GM21786 (cell line): ENCODE measurements at regions not wholly inside any gene's neighbourhood (a gene's known extent, or its start where the extent isn't known, plus 50 kb on each side); places are given as distances from the start of the nearest gene placed in this dataset.

Experiments used
- ATAC-seq: cut with Tn5 transposase; IDR thresholded peaks from one replicate; pipeline ENCODE4 v1.9.1; 2021; ENCODE audit not compliant: unreplicated experiment

DNA sequence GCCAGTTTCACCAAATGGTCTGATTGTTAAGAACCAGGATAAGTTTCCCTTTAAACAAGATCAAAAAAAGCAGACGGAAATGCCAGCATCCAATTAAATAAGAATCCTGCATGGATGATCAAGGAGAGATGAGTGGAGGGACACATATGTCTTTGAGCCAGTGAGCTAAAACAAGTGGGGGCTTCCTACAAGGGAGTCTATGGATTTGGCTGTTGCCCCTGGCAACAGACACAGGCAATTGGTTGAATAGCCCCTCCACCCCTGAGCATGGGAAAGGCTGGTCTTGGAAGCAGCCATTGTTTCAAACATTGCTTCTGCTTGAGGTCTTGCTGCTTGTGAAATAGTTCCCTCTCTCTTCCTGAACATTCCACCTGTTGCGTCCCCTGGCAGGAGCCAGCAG is 374.7 kb upstream of the ERCC4 start:
- ATAC-seq = no peak

DNA sequence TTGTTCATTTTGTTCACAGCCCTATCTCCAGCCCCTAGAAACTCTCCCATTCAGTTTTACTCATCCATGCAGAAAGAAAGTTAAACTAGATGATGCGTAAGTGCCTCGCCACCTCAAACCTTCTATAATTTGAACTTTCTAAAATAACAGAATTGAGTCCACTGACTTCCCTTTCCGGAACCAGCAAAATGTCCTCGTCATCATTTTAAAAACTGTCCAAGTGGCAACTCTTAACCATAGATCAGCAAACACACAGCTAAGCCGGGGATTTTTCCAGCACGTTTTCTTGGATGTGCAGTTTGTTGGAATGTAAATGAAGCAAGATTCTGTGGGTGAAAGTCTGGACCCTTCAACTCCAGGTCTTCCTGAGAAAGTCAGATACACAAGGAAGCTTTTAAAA is 369.7 kb upstream of the ERCC4 start:
- ATAC-seq = no peak

DNA sequence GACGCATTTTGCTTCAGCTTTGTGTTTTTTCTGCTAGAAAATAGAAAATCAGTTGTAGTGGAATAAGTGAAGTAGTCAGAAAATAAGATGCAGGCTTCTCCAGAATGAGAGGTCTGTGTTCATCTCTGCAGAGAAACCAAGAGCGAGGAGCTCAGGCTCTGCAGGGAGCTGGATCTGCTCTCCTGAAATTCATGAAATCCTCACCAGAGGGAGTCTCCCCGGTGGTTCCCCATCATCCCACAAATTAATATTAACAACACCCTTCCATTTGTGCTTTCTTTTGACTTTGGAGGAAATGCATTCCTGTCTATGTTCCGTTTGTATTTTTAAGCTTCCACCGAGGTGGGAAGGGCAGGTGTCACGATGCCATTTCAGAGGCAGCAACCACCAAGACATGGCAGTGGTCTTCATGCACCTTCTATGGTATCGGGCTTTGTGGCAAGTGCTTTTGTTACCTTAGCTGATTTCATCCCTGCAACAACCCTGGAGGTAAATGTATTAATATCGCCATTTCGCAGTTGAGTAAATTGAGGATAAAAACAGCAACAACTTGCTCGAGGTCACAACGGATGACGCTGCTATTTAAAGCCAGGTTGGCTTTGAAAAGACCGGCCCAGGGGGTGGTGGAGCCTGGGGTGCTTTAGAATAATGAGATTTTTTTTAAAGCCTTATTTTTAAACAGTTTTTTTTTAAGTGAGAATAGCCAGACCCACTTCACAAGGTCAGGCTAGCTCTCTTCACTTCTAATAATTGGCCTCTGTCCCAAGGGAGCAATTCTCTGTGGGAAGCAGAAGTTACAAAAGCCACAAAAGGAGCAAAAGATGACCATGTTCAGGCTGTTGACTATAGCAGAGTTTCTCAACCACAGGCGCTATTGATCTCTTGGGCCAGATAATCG is 367.6 kb upstream of the ERCC4 start:
- no peak for ATAC-seq

DNA sequence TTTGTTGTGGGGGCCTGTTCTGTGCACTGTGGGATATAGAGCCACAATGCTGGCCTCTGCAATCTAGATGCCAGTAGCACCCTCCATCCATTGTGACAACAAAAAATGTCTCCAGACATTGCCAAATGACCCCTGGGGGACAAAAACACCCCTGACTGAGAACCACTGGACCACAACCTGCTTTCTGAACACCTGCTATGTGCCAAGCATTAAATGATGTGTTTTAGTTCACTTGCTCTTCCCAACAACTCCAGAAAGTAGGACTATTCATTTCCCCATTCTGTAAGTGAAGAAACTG is 367.0 kb upstream of the ERCC4 start:
- no peak for ATAC-seq

DNA sequence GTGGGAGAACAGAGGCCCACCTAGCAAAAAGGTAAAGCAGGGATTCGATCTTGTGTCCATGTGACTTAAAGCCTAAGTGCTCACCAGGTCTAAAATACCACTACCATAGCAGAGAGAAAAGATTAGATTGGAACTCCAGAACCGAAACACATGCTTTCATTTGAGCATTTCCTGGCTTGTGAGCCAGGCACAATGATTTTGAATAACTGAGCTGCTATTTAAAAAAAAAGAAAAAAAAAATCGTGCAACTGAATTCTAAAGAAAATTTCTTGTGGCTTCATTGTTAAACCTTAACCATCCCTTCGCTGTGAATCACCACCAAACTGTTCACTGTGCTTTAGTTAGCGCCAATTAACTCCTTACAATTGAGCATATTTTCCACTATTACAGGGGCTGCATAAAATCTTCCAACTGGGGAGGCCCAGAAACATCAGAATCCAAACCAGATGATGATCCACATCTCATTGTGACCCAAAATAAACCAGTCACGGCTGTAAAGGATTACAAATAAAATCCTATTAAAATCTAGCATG is 366.4 kb upstream of the ERCC4 start:
- ATAC-seq = no peak

DNA sequence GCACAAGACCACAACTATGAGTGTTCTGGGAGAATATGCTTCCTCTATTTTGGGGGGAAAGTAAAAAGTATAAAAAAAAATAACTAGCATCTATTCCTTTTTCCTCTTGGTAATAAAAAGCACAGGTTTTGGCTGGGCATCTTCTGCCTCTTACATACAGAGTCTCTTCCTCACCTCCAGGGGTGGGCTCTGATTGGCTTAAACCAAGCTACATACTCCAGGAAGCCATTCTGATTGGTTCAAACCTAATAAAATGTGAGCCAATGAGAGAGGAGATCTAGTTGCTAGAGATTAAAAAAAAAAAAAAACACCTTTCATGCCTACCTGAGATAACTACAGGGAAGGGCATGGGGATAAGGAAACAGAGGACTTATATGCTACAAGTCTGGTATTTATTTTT is 365.9 kb upstream of the ERCC4 start:
- ATAC-seq = no peak

DNA sequence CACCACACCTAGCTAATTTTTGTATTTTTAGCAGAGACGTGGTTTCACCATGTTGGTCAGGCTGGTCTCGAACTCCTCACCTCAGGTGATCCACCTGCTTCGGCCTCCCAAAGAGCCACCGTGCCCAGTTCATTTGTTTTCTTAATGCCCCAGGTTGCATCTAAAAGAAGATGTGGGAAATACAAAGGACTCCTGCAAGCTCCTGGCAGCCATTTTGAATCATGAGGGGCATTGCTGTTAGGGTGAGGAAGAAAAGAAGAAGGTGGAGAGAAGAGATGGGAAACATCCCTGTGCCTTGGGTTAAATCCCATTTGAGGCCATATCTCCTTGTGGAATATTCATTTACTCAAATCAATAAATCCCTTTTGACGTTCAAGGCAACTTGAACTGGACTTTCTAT is 365.3 kb upstream of the ERCC4 start:
- no peak for ATAC-seq

DNA sequence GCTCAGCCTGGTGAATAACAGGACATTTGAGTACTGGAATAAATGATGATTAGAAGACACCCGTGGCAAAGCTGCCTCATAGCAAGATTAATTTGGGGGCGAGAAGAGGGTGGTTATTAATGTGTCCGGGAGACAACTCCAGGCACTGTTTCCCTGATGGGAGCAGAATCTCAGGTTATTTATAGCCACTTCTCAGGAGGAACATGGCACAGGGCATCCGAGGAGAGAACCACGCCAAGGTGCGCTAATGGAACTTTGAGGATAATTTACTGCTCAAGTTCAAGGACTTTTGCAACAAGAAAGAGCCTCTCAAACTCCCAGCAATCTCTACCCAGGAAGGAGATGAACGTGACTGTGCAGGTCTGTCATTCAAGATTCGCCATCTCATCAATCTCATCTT is 362.5 kb upstream of the ERCC4 start:
- no peak for ATAC-seq

DNA sequence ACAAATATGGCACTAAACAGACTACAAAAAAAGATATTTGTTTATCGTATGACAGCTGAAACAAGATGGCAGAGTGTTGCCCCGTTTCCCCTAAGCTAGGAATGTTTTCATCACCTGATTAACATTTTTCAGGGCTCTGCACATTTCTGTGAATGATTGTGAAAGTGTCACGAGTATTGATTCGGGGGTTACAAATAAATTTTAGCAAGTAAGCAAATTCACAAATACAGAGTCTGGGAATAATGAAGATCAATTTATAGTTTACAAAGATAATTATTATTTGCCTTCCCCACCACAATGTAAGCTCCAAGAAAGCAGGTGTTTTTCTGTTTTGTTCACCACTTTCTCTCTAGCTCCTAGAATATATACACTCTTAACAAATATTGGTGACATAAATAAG is 361.2 kb upstream of the ERCC4 start:
- no peak for ATAC-seq

DNA sequence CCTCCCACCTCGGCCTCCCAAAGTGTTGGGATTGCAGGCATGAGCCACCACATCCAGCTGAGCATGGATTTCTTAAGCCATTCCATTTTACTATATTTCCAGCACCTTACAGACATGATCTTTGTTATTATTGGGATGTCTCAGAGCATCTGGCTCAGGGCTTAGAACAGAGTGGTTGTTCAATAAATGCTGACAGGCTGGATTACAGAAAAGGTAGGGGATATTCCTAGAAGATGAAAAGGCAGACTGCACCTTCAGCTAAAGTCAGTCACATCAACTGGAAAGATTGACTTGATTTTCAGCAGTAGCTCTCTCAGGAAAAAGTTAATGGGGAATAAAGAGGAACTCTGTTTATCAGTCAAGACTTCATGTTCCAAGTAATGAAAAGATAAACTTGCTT is 360.3 kb upstream of the ERCC4 start:
- ATAC-seq = no peak

DNA sequence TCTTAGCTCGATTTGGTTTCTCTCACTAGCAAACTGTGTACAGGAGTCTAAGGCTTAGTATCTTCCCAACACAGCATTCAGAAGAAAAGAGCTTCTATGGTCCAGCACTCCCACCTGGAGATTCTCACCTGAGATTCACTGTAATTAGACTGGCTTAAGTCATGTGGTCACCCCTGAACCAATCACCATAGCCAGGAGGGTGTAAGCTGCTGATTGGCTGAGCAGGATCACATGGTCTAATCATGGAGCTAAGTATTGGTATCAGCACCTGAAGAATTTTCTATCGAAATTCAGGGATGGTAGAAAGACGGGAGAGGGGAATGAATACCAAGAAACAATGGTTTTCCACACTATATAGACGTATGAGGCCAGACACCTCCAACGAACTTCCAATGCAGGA is 359.8 kb upstream of the ERCC4 start:
- no peak for ATAC-seq

DNA sequence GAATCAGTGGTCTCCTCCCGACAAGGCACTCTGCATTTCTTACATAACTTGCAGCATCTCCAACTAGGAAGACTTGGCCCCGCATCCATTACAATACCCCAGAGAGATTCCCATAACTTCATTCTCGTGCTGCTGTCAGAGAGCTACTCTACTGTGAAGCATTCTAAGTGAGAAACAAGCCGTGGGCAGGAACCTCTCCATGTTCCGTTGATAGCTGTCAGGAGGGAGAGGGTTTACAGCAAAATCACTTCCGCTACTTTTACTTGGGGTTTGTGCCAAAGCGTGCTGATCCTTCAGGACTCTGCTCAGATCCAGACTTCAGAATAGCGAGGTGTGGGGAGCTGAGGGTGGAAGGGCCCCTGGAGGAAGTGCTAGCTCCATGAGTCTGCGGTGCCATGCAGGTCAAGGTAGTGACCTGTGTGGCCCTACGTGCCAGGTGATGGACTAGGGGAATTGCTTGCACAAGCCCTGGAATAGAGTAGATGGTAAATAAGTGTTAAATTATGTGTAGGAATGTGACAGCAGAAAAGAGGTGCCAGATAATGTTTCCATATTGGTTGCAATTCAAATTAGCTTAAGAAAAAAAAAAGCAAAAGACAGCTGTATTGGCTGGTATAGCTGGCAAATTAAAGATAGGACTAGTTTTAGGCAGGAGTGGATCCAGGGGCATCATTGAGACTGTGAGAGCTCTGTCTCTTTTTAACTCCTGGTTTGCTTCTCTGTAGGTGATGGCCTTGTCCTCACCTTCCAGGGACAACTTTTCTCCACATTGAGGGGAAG is 358.5 kb upstream of the ERCC4 start:
- ATAC-seq = no peak

DNA sequence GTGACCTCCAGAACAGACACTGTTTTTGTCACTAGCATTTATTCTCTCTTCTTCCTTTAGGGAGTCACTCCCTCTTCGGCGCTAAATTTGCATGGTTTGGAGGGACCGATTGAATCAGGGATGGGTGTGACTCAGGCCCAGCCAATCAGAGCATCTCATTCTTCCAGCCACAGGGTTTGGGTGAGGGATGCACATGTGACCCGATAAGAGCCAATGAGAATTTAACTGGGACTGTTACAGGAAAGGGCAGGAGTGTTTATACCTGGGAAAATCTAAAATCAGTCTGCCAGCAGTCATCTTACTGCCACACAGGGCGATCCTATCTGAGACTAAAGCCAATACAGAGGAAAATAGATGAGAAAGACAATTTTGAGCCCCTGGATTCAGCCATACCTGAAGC is 351.2 kb upstream of the ERCC4 start:
- no peak for ATAC-seq

DNA sequence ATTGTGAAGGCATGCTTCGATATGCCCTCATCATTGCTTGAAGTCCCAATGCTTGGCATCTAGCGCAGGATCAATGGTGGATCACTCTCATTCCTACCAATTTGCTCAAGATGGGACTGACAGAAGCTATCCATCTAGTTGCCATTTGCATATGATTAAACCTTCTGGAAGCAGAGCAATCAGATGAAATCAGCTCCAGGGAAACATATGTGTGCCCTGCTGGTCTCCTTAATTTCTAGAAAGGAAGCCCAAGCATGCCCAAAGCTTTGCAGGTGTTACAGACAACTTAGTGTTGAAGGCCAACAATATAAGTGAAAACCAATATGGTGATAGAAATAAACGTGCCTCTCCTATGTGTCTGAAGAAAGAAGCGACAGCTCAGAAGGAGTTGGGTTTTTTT is 350.0 kb upstream of the ERCC4 start:
- no peak for ATAC-seq

DNA sequence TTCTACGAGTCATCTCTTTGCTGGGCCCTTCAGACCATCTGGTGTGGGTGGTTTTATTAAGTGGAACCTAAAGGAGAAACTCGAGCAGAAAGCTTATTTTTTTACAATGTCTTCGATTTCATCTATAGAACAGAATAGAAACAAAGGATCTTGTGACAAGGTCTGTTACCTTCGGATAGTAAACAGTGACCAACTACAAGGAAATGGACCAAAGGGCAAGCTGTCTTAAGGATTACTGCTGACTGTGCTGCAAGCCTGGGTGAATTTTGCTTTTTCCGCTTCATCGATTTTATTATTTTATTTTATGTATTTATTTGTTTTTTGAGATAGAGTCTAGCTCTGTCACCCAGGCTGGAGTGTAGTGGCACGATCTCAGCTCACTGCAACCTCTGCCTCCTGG is 348.9 kb upstream of the ERCC4 start:
- no peak for ATAC-seq

DNA sequence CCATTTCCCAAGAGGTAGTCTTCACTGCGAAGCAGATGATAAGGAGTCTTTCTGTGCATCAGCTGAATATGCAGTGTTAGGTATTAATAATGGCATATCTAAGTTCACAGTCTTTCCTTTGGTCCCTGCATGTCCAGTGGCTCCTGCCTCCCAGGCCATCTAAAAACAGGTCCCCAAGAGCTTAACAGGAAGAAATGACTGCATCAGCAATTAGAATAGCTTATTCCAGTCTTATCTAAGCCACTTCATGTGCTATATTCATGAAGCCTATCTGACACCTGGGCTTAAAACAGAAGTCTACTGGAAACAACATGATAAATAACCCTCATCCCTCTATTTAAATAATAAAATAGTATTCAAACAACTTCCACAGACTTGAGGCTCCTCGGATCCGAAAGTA is 346.1 kb upstream of the ERCC4 start:
- ATAC-seq = no peak

DNA sequence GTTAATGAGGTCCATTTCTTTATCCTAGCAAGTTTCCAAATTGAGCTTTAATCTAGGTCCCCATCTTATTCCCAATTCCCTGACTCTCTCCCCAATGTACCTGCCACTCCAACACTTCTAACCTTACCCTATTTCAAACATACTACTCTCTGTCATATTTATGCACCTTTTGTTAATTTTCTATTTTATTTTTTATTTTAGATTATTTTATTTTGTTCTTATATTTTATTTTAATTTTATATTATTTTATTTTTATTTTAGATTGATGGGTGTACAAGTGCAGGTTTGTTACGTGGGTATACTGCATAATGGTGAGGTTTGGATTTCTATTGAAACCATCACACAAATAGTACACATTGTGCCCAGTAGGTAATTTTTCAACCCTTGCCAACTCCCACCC is 333.9 kb upstream of the ERCC4 start:
- ATAC-seq = no peak

DNA sequence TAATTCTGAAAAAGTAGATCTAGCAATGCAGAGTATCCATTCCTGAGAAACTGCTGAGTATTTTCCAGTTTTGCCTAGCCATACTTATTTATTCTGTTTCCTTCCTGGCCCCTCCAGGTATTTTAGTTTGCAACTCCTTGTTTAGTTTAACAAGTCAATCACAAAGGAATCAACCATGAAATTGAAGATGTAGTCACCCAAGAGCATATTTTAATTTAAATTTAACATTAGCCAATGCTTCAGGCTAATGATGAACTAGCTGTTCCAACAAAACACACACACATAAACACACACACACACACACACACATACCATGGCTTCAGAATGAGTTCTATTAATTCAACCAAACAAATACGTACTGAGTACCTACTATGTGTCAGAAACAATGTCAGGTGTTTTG is 332.8 kb upstream of the ERCC4 start:
- no peak for ATAC-seq

DNA sequence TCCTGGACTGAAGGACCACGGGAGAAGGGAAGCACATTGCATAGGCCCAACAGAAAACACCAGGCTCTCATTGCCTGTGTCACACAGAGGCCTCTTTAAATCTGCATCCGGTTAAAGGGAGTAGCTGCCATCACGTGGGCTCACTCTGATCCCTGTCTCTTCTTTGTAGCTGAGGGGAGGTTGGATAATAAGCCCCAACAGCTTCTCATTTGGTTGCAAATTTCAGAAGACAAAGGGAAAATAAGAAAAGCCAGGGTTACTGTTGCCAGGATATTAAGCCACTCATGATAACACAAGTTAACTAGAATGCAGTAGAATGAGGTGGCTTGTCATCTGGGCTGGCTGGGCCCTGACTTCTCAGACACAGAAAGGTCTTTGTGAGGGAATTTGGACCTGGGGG is 325.1 kb upstream of the ERCC4 start:
- no peak for ATAC-seq

DNA sequence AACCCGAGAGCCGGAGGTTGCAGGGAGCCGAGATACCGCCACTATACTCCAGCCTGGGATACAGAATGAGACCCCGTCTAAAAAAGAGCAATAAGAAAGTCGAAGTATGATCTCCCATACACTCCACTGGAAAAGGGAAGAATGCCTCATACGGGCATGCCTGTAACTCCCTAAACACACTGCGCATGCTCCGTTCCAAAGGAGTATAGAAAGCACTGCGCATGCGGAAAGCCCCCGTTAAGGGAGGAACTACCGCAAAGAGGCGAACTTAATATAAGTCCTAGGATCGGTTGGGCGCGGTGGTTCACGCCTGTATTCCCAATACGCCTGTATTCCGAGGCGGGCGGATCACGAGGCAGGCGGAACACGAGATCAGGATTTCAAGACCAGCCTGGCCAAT is 313.1 kb upstream of the ERCC4 start:
- ATAC-seq = no peak

DNA sequence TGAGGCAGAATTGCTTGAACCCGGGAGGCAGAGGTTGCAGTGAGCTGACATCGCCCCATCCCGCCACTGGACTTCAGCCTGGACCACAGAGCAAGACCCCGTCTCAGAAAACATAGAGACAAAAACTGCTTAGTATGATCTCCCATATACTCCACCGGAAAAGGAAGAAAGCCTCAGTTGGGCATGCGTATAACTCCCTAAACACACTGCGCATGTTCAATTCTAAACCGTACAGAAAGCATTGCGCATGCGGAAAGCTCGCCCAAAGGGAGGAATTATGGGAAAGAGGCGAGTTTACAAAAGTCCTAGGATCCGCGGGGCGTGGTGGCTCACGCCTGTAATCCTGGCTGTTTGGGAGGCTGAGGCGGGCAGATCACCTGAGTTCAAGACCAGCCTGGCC is 312.7 kb upstream of the ERCC4 start:
- no peak for ATAC-seq

DNA sequence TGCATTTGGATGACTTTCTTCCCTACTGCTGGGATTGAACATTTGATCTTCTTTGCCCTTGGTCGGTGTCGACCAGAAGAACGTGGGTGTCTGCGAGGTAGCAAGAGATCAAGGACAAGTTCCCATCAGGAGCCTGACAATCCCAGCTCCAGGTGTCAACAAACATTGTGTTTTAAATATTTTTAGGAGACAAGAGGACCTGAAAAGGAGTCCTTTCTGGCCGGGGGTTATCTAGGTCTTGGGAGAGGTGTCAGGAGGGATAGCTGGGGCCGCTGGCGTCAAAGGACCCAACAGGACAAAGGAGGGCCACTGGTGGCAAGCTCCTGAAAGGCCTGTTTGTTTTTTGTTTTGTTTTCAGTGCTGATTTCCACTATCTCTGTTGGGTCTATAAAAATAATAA is 308.4 kb upstream of the ERCC4 start:
- no peak for ATAC-seq
